HG03469 (cell line): ENCODE measurements at regions not wholly inside any gene's neighbourhood (a gene's known extent, or its start where the extent isn't known, plus 50 kb on each side); places are given as distances from the start of the nearest gene placed in this dataset.

Experiments used
- ATAC-seq: cut with Tn5 transposase; IDR thresholded peaks from one replicate; pipeline ENCODE4 v1.9.1; 2021; ENCODE audit warnings: mild to moderate bottlenecking, moderate library complexity, moderate number of reproducible peaks; ENCODE audit not compliant: unreplicated experiment

DNA sequence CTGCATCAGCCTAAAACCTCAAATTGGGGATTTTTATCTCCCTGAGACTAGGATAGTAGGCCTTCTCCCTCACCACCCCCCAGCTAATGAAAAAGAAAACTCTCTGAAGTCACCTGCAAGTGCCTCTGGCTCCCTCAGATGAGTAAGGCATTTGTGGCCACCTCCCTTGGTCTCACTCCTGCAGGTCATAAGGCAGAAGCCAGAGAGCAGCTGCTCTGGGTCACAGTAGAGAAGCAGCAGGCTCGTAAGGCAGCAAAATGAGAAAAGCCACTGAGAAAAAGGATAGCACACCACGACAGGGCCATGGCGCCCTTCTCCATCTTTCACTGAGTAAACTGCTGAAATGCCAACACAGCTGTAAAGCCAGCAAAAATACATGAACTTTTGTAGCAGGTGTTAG lies 296.7 kb upstream of the DPH6 start:
- ATAC-seq: no peak

DNA sequence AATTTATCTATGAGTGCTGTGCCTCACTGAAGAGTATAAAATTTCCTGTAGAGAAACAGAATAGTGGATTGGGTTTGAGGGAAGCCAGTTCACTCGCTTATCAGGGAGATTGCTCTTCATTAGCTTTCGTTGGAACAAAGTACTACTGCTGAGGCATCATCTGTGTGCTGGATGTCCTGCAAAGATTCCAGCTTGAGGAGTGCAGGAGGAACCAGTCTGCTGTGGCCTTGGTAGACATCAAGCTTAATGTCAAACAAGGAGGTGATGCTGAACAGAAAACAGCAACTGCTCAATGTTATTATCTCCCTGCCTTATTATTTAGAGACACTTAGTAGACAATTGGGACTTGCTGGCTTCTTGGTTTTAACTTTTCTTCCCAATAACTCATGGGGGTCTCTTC lies 297.5 kb upstream of the DPH6 start:
- ATAC-seq: no peak

- ATAC-seq: no peak
Measured at GRCh38 chr15:35850284-35850683, 304.3 kb upstream of the DPH6 start.

DNA sequence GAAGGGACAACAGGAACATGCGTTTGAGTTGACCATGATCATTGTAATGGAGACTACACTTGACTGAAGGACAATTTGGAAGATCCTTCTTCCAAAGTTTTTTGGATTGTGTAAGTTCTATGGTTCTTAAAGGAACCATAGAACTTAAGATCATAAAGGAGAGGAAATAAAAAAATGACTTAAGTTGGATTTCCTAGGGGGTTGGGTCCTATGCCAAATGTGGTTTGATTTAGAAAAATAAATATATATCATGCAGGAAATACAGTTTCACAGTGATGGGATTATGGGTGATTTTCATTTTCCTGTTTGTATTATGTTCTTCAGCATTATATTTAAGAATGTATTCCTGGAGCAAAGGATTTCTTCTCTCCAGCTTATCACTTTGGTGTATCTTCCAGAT lies 305.5 kb upstream of the DPH6 start:
- no peak for ATAC-seq

- ATAC-seq: no peak
Measured at GRCh38 chr15:35852818-35853624, 307.1 kb upstream of the DPH6 start.

GRCh38 chr15:35854316-35854715 lies 308.4 kb upstream of the DPH6 start:
- ATAC-seq: no peak

DNA sequence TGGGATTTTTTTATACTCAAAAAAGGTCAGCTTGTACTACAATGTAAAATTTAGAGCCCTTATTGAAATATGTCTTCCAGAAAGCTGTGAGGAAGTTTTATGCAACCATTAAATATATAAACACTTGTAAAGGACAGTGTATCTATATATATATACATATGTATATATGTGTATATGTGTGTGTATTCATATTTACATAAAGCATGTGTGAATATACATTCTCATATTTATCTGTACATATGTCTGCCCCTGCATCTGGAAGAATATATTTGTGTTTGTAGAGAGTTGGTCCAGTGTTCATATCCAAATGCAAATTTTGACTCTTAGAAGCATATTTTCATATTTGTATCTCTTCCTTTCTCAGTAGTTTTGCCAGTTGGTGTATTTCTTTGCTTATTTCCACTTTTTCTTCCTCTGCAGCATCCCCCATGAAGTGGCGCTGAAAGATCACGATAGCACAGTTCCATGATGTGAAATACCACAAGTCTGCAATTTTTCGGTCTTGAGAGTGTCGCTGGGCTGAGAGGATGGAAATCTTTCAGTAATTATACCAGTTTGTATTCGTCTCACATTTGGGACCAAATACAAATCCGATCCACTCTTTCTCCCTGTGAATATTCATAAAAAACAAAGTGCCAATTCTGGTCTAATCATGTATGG lies 311.7 kb upstream of the DPH6 start:
- ATAC-seq: no peak

DNA sequence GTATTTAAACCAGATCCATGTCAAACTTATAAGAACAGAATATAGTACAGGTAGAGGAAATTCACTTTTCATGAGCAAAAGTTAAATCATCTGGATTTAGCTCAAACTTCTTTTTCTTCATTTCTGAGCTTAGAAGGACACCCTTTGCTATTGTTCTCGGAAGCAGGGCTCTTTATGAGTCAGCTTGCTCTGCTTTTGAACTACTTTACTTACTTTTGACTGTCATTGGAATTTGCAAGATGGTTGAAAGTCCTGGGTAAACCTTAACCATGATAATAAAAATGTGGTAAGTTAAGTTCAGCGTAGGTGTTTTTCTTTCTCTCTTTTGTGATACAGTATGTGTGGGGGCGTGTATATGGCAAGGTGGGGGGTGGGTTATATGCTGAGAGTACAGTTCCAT lies 312.7 kb upstream of the DPH6 start:
- ATAC-seq: no peak

DNA sequence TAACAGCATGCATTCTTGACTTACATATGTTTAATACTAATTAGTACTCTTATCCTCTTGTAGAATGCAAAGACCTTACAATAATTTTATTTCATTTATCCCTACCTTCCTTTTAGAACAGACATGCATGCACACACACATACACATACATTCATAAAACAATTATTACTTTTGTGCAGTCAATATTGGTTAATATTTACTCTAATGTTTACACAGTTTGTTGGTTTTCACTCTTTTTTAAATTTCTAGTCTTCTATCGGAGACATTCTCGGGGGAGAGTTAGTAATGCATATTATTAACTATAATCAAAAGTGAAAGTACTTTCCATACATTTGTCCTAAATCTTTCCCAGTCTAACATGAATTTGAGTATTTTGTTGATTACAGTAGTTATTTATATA lies 317.7 kb upstream of the DPH6 start:
- no peak for ATAC-seq

DNA sequence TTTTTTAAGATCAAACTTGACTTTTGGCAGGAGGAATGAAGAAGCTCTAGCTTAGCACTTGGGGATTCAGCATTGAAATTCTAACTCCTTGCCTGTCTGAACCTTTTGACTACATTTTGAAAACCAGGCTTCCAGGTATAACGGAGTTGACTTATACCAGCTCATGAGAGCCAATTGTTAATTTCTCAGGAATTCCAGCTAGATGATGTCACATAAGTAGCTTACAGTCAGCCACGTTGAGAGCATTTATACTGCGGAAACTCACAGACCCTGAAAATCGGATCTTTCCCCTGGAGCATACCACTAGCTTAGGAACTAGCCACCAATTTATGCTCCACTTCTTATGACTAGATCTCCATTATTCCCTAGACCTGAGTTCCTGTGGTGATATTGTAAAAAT lies 321.4 kb upstream of the DPH6 start:
- ATAC-seq: no peak

DNA sequence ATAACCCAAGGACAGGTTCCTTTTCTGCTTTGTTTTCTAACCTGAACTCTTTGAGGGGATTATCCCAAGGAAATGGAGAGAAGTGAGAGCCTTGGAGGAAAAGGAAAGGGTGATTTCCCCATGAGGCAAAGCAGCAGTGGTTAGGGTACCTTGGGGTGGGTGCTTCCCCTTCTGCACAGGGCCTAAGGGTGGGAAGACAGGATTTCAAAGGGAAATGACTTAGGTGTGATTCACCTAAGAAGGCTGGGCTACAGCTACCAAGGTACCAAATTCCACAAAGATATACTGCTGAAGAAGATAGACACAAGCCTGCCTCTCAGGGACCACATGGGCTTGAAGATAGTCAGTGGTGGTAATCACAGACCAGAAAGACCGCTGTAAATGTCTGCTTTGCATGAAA lies 325.3 kb upstream of the DPH6 start:
- no peak for ATAC-seq

DNA sequence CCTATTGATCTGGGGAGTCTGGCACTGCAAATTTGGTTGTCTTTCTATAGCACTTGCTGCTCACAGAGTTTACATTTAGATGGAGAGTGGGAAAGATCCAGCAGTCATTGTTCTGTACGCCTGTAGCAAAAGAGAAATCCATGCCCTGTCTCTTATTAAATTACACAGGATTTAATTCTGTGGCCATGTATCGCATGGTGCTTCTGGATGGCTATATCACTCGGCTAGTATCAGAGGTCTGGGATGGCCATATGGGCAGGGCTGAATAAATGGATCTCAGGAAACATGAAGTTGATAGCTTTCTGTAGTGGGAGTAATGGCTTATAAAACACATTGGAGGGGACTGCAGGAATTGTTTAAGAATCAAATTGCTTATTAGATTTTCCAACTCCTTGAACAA lies 325.8 kb upstream of the DPH6 start:
- ATAC-seq: no peak

DNA sequence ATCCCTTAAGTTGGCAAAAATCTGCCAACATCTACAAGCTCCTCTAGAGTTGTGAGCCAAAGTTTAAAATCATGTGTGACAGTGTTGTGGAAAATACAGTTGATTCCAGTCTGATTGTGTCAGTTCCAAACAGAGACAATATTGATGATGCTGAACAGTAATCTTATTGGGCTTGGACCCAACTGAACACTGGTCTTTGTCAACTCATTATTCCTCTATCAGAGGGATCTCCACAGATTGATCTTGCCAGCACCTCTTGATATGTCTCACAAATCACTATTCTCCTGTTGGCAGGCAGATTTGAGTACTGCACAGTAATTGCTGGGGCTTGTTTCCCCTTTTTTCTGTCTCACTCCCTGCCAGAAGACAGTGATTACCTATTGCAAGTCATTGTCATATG lies 326.6 kb upstream of the DPH6 start:
- no peak for ATAC-seq

- no peak for ATAC-seq
Measured at GRCh38 chr15:35874260-35874905, 328.4 kb upstream of the DPH6 start.

DNA sequence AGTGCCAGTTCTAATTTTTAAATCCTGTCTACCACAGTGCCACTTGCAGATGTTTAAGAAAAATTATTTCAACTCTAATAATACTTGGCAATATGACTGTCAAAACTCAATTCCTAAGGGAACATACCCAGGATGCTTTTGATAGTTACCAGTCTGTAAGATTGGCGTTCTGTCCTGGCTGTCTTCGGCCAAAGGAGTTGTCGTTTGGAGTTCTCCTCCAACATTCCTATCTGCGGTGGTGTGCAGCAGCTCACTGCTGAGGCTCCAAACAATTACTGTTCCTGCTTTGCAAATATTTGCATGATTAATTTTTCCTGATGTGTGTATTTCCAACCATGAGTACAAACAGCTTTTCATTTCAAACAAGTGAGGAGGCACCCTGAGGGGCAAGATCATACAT lies 330.8 kb upstream of the DPH6 start:
- no peak for ATAC-seq

GRCh38 chr15:35880896-35881295 lies 334.9 kb upstream of the DPH6 start:
- ATAC-seq: no peak

DNA sequence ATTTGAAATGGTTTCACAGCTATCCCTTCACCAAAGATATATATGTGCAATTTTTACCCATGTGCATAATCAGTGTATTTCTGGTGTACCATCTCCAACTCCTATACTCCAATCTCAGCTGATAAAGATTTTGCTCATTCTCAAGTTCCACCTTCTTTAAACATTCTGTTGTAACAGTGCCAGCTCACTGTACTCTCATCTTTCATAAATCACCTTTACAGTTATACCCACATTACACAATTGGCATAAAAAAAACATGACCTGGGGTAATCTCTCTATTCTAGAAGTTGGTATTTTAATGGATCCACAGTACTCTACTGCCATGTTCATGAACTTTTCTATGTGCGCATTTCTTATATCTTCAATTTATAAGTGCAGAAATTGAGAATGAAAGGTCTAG lies 339.9 kb upstream of the DPH6 start:
- ATAC-seq: no peak

DNA sequence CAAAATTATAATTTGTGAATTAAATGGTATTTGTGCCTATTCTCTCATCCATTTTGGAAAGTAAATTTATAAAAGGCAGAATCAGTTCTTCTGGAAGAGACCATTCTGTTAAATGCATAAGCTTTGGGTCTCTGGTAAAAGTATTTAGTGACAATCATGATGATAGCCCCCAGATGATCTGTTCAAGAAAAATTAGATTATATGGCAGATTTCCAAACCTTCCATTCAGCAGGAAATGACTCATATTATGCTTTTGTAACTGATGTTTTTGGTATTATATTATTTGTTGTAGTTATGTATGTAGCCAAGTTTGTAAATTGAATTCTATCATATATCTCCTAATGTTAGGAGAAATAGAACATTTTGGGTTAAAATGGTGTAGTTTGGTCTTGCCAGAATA lies 340.8 kb upstream of the DPH6 start:
- ATAC-seq: no peak

- ATAC-seq: no peak
Measured at GRCh38 chr15:35888815-35889214, 342.9 kb upstream of the DPH6 start.

DNA sequence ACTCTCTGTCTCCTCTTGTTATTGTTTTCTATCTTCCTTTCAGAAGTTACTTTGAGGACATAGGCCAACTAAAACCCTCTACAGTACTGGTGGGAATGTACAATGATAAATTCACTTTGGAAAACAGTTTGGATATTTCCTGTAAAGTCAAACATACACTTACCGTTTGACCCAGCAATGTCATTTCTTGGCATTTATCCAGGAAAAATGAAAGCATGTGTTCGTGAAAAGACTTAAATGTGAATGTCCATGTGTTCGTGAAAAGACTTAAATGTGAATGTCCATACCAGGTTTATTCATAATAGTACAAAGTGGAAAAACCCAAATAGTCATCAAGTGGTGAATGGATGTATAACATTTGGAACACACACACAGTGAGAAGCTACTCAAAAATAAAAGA lies 361.5 kb upstream of the DPH6 start:
- no peak for ATAC-seq

DNA sequence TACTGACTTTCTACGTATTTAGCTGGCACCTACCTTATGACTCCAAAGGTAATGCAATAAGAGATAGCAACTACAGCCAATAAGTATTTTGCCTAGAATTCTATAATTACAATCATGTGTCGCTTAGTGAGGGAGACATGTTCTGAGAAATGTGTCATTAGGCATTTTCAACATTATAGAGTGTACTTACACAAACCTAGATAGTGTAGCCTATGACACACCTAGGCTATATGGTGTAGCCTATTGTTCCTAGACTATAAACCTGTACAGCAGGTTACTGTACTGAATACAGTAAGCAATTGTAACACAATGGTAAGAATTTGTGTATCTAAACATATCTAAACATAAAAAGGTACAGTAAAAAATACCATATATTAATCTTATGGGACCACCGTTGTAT lies 363.4 kb upstream of the DPH6 start:
- no peak for ATAC-seq

- ATAC-seq: no peak
Measured at GRCh38 chr15:35910227-35910626, 364.3 kb upstream of the DPH6 start.
